ENCODE measurements at regions not wholly inside any gene's neighbourhood (a gene's known extent, or its start where the extent isn't known, plus 50 kb on each side); places are given as distances from the start of the nearest gene placed in this dataset.
"Not testable (repeated sequence)": the region's sequence is repeated elsewhere in the genome, so short reads cannot be mapped to it uniquely, and the experiment has no call there.

- not testable (repeated sequence) for H3K27ac Mint-ChIP-seq; H3K4me1 Mint-ChIP-seq; H3K36me3 Mint-ChIP-seq; H3K9me3 Mint-ChIP-seq; H3K27me3 Mint-ChIP-seq (ENCODE audit: low read depth); DNase-seq (ENCODE audit: low spot score in 2 of 2, unreplicated experiment in 2 of 2); H3K4me3 Mint-ChIP-seq
Measured at GRCh38 chr22:21150863-21151262, 105.1 kb downstream of the LRRC74B start.

- H3K36me3 Mint-ChIP-seq: not testable (repeated sequence)
Measured at GRCh38 chr22:21187841-21188240, 142.1 kb downstream of the LRRC74B start.

GRCh38 chr22:21212054-21212453 lies 166.3 kb downstream of the LRRC74B start:
- not testable (repeated sequence) for H3K9me3 Mint-ChIP-seq; H3K27ac Mint-ChIP-seq; DNase-seq (ENCODE audit: low spot score in 2 of 2, unreplicated experiment in 2 of 2); H3K36me3 Mint-ChIP-seq; H3K4me3 Mint-ChIP-seq; H3K27me3 Mint-ChIP-seq (ENCODE audit: low read depth); H3K4me1 Mint-ChIP-seq

More at GRCh38 chr22:21187841-21188240, 142.1 kb downstream of the LRRC74B start:
- H3K27me3 Mint-ChIP-seq (ENCODE audit: low read depth); H3K9me3 Mint-ChIP-seq; DNase-seq (ENCODE audit: low spot score in 2 of 2, unreplicated experiment in 2 of 2); H3K27ac Mint-ChIP-seq; H3K4me1 Mint-ChIP-seq; H3K4me3 Mint-ChIP-seq: not testable (repeated sequence)

GRCh38 chr22:21215973-21216731 lies 167.4 kb upstream of the RIMBP3B start:
- H3K27me3 Mint-ChIP-seq (ENCODE audit: low read depth); H3K4me3 Mint-ChIP-seq; H3K4me1 Mint-ChIP-seq; H3K27ac Mint-ChIP-seq; H3K9me3 Mint-ChIP-seq; H3K36me3 Mint-ChIP-seq; DNase-seq (ENCODE audit: low spot score in 2 of 2, unreplicated experiment in 2 of 2): not testable (repeated sequence)

- H3K9me3 Mint-ChIP-seq; H3K27me3 Mint-ChIP-seq (ENCODE audit: low read depth); H3K4me1 Mint-ChIP-seq; H3K4me3 Mint-ChIP-seq; DNase-seq (ENCODE audit: low spot score in 2 of 2, unreplicated experiment in 2 of 2); H3K27ac Mint-ChIP-seq; H3K36me3 Mint-ChIP-seq: not testable (repeated sequence)
Measured at GRCh38 chr22:21224900-21225299, 158.7 kb upstream of the RIMBP3B start.

GRCh38 chr22:21226901-21227693 lies 156.5 kb upstream of the RIMBP3B start:
- not testable (repeated sequence) for H3K27me3 Mint-ChIP-seq (ENCODE audit: low read depth); H3K4me1 Mint-ChIP-seq; DNase-seq (ENCODE audit: low spot score in 2 of 2, unreplicated experiment in 2 of 2); H3K36me3 Mint-ChIP-seq; H3K9me3 Mint-ChIP-seq; H3K4me3 Mint-ChIP-seq; H3K27ac Mint-ChIP-seq

GRCh38 chr22:21251435-21251834 lies 132.1 kb upstream of the RIMBP3B start:
- not testable (repeated sequence) for H3K4me3 Mint-ChIP-seq; H3K9me3 Mint-ChIP-seq; H3K27ac Mint-ChIP-seq; H3K36me3 Mint-ChIP-seq; H3K27me3 Mint-ChIP-seq (ENCODE audit: low read depth); H3K4me1 Mint-ChIP-seq; DNase-seq (ENCODE audit: low spot score in 2 of 2, unreplicated experiment in 2 of 2)

GRCh38 chr22:21282646-21283045 lies 100.9 kb upstream of the RIMBP3B start:
- H3K9me3 Mint-ChIP-seq; H3K4me1 Mint-ChIP-seq; H3K36me3 Mint-ChIP-seq; H3K27me3 Mint-ChIP-seq (ENCODE audit: low read depth); H3K4me3 Mint-ChIP-seq; H3K27ac Mint-ChIP-seq: not testable (repeated sequence)
- DNase-seq (ENCODE audit: low spot score in 2 of 2, unreplicated experiment in 2 of 2): peak in 1 of 2 experiments; percentile 16

- H3K4me1 Mint-ChIP-seq; DNase-seq (ENCODE audit: low spot score in 2 of 2, unreplicated experiment in 2 of 2); H3K27ac Mint-ChIP-seq; H3K9me3 Mint-ChIP-seq; H3K36me3 Mint-ChIP-seq; H3K27me3 Mint-ChIP-seq (ENCODE audit: low read depth); H3K4me3 Mint-ChIP-seq: not testable (repeated sequence)
Measured at GRCh38 chr22:21293702-21294101, 89.8 kb upstream of the RIMBP3B start.

GRCh38 chr22:21327629-21328028 lies 55.9 kb upstream of the RIMBP3B start:
- H3K36me3 Mint-ChIP-seq; H3K9me3 Mint-ChIP-seq; H3K27me3 Mint-ChIP-seq (ENCODE audit: low read depth); H3K4me1 Mint-ChIP-seq; H3K27ac Mint-ChIP-seq; H3K4me3 Mint-ChIP-seq; DNase-seq (ENCODE audit: low spot score in 2 of 2, unreplicated experiment in 2 of 2): not testable (repeated sequence)

All from mesothelial cell of epicardium (in vitro differentiated cells).